T-helper 1 cell treated with Interleukin-12 subunit alpha and Interleukin-12 subunit beta and Interleukin-4 antibody, amounts not matched to agents 30 ng/mL and 1 ng/mL, for 36 hours (primary cell): ENCODE measurements at regions not wholly inside any gene's neighbourhood (a gene's known extent, or its start where the extent isn't known, plus 50 kb on each side); places are given as distances from the start of the nearest gene placed in this dataset.
"Not testable (repeated sequence)": the region's sequence is repeated elsewhere in the genome, so short reads cannot be mapped to it uniquely, and the experiment has no call there.

Experiments used
- intact Hi-C: fragments of 100-400 bp; cut with micrococcal nuclease; formaldehyde crosslinking; loops from one replicate; pipeline ENCODE4 v1.15.1; 2024

DNA sequence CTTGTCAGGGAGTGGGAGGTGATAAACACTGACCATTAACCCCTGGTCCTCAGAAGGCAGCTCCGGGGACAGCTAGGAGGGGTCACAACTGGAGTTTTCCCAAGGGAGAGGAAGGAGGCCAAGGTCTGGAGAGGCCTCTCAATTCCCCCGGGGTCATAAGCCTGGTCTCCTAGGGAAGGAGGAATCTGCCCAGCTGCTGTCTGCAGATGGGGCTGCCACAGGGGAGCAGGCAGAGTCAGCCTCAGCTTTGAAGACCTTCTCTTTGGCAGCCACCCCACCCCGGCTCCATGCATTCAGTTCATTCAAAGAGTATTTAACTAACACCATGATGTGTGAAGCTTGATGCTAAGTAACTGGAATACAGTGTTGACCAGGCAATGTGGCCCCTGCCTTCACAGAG is 74.6 kb upstream of the HSPA9 start:
- intact Hi-C loops = loop anchor here (5.0 to 10.0 kb wide), 2 partner anchors 285 to 623 kb away; no protein-coding TSS in a partner anchor

GRCh38 chr5:138649316-138649720 is 74.1 kb upstream of the HSPA9 start:
- intact Hi-C loops = loop anchor here (10.0 kb wide), 1 partner anchor 285 kb away; no protein-coding TSS in a partner anchor

DNA sequence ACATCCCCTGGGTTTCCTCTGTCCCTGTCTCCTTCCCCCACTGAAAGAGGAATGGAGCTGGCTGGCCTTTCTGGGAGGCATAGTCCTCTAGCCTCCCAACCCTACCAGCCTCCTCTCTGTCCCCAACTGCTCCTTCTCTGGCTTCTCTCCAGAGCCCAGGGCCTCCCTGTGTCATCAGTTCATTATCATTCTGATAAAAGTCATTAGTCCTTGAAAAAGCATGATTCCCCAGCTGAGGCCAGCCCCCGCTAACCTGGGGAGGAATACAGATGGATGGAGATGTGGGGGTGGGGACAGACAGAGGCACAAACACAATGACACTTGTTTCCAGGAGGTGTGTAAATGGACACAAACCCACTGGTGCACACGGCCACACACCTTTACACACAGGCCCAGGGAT is 73.6 kb upstream of the HSPA9 start:
- intact Hi-C loops = loop anchor here (10.0 kb wide), 1 partner anchor 286 kb away; no protein-coding TSS in a partner anchor

DNA sequence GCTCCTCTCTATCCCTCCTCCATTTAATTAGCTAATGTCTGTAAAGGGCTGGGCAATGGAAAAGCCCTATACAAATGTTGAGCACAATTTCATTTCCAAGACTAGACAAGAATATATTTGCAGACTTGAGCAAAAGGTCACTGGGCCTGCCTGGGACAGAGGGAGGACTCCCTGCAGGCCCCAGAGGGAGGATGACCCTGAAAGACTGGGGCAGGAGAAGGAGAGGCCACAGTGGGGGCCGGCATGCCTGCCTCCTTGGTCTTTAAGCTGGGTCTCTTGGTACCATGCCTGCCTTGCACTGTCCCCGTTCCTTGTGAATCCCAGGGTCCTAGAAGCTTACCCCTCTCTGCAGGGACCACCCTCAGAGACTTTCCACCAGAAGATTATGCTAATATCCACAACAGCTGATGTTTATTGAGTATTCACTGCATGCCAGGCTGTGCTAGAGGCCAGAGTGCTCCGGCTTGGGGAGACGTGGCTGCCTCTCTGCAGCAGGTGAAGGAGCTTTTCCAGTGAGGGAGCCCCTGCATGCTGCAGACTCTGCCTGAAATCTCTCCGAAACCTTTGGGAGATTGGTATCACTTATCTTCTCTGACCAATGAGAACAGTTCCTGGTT is 72.7 kb upstream of the HSPA9 start:
- intact Hi-C loops = loop anchor here (10.0 kb wide), 1 partner anchor 287 kb away; no protein-coding TSS in a partner anchor

GRCh38 chr5:138647261-138647788 is 72.1 kb upstream of the HSPA9 start:
- intact Hi-C loops = loop anchor here (10.0 kb wide), 1 partner anchor 287 kb away; no protein-coding TSS in a partner anchor

GRCh38 chr5:138646671-138647070 is 71.5 kb upstream of the HSPA9 start:
- intact Hi-C loops = loop anchor here (10.0 kb wide), 1 partner anchor 288 kb away; no protein-coding TSS in a partner anchor

DNA sequence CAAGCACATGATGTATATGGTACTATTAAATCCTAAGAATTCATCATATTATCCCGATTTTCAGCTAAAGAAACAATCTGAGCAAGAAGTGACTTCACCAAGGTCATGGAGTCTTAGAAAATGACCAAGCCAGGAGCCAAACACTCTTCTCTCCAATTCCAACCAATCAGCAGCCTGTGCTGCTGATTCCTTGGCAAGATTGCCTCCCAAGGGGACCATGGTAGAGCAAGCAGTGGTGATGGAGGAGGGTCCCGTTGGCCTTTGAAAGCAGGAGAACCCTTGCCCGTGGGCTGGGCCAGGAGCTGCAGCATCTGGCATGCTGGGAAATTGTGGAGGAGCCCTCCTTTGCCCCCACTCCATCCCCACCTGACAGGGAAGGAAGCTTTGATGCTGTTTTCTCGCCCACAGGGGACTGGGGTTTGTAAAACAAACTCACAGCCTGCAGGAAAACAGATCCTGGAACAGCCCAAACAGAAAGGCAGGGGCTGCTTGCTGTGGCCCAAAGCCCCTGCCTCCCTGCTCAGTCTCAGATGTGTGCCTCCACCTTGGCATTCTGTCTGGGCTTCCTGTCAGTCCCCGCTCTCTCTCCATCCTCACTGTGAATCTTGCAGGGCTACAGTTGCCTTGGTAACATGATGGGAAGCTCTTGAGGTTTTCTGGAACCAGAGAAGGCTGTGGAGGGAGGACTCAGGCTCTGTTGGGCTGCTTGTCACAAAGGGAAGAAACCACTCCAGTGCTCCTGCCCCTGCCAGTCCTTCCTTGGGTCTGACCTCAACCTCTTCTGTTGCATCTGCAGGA is 70.8 kb upstream of the HSPA9 start:
- intact Hi-C loops = loop anchor here (10.0 kb wide), 1 partner anchor 289 kb away; no protein-coding TSS in a partner anchor

GRCh38 chr5:138643040-138643791 is 68.0 kb upstream of the HSPA9 start:
- intact Hi-C loops = loop anchor here (5.0 to 10.0 kb wide), 3 partner anchors 144 to 494 kb away; no protein-coding TSS in a partner anchor

DNA sequence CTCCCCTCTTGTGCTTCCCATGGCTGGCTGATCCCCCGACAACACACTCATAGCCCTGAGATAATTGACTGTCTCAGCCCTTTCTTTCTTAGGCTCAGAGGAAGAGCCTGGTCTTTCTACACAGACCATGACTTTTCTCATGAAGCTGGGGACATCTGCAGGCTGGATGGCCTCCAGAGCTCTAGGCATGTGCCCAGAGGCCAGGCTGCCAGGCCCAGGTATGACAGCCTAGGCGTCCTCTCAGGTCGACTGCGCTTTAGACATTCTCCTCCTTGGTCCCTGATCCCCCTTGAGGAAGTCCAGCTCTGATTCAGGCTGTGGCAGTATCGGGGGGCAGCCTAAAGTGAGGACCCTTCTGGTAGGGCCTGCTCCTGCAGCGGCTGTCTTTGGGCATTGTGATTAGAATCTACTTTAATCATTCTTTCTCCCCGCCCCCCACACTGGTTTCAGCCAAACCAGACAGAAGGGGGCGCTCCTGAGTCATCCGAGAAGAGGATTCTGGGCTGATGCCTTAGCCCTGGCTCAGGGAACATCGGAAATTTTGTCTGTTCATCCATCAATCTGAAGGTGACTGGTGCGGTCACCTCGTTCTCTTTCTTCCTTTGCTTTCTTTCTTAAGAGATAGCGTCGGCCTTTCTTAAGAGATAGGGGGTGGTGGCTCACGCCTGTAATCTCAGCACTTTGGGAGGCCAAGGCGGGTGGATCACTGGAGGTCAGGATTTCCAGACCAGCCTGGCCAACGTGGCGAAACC is 66.5 kb upstream of the HSPA9 start:
- intact Hi-C loops = loop anchor here (1.0 to 10.0 kb wide), 4 partner anchors 146 to 621 kb away; no protein-coding TSS in a partner anchor

DNA sequence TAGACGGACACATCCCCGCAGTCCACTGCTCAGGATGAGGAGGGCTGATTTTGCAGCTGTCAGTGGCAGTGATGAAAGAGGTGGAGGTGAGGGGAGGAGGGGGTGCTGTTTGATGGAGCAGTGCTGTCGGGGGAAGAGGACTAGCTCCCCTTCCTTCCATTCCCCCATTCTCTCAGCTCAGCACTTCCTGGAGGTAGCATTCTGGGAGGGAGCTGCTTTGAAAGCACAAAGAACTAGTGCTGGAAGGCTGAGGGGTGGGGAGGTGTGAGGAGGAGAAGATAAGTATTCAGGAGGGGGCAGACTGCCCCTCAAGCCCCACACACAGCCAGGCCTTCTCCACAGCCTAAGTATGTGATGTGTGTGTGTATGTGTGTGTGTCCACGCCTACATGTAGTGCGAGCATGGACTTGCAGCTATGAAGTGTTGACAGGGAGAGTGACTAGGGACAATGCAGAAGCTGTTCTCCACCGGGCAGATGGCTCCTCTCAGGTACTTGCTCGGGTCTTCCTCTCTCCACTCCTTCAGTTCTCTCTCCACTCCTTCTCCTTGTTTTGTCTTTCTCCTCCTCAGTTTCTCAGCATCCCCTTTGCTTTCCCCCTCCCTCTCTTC is 65.5 kb upstream of the HSPA9 start:
- intact Hi-C loops = loop anchor here (1.0 to 10.0 kb wide), 4 partner anchors 147 to 622 kb away; no protein-coding TSS in a partner anchor

GRCh38 chr5:138640138-138640537 is 64.9 kb upstream of the HSPA9 start:
- intact Hi-C loops = loop anchor here (5.0 to 10.0 kb wide), 3 partner anchors 147 to 497 kb away; no protein-coding TSS in a partner anchor

- intact Hi-C loops = no loop called here
Observed at GRCh38 chr5:138639326-138639725, 64.1 kb upstream of the HSPA9 start.

DNA sequence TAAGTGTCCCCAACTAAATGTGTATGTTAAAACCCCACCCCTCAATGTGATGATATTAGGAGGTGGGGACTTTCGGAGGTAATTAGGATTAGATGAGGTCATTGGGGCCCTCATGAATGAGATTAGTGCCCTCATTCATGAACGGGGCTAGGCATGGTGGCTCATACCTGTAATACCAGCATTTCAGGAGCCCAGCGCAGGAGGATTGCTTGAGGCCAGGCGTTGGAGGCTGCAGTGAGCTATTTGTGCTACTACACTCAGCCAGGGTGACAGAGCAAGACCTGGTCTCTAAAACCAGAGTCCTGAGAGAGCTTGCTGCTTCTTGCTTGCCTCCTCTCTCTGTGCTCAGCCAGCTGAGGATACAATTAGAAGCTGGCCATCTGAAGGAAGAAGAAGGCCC is 62.1 kb upstream of the HSPA9 start:
- intact Hi-C loops = no loop called here

GRCh38 chr5:138636398-138636944 is 61.3 kb upstream of the HSPA9 start:
- intact Hi-C loops = no loop called here

DNA sequence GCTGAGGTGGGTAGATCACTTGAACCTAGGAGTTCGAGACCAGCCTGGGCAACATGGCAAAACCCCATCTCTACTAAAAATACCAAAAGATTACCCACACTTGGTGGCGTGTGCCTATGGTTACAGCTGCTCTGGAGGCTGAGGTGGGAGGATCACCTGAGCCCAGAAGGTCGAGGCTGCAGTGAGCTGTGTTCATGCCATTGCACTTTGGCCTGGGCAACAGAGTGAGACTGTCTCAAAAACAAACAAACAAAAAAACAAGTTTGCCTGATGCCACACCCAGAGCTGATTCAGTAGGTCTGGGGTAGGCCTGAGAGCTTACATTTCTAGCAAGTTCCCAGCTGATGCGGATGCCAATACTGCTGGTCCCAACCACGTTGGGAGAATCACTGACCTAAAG is 60.5 kb upstream of the HSPA9 start:
- intact Hi-C loops = no loop called here

DNA sequence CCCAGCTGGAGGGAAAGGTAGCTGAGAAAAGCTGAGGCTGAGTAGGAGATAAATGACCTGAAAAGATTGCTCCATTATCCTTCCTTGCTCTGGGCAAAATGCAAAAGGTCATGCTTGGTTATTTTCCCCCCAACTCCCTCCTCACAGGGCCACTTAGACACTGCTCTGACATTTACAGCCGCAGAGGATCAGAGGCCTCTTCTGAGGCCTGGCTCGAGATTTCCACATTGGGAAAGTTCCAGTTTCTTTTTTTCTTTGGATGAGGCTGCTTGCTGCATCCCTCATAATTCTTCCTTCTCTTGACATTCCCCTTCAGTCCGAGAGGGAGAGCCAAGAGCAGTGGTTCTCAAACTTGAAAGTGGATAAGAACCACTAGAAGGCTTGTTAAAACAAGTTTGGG is 60.1 kb upstream of the HSPA9 start:
- intact Hi-C loops = no loop called here

GRCh38 chr5:138634804-138635203 is 59.6 kb upstream of the HSPA9 start:
- intact Hi-C loops = not testable (repeated sequence)

- intact Hi-C loops = loop anchor here (1.0 kb wide), 1 partner anchor 54 kb away; no protein-coding TSS in a partner anchor
Observed at GRCh38 chr5:138632900-138633489, 57.8 kb upstream of the HSPA9 start.
